GM21825 (cell line): ENCODE measurements at regions not wholly inside any gene's neighbourhood (a gene's known extent, or its start where the extent isn't known, plus 50 kb on each side); places are given as distances from the start of the nearest gene placed in this dataset.

ENCODE experiments used
- ATAC-seq: cut with Tn5 transposase; IDR thresholded peaks from one replicate; pipeline ENCODE4 v1.9.1; 2021; ENCODE audit warnings: mild to moderate bottlenecking, moderate library complexity; ENCODE audit not compliant: unreplicated experiment

DNA sequence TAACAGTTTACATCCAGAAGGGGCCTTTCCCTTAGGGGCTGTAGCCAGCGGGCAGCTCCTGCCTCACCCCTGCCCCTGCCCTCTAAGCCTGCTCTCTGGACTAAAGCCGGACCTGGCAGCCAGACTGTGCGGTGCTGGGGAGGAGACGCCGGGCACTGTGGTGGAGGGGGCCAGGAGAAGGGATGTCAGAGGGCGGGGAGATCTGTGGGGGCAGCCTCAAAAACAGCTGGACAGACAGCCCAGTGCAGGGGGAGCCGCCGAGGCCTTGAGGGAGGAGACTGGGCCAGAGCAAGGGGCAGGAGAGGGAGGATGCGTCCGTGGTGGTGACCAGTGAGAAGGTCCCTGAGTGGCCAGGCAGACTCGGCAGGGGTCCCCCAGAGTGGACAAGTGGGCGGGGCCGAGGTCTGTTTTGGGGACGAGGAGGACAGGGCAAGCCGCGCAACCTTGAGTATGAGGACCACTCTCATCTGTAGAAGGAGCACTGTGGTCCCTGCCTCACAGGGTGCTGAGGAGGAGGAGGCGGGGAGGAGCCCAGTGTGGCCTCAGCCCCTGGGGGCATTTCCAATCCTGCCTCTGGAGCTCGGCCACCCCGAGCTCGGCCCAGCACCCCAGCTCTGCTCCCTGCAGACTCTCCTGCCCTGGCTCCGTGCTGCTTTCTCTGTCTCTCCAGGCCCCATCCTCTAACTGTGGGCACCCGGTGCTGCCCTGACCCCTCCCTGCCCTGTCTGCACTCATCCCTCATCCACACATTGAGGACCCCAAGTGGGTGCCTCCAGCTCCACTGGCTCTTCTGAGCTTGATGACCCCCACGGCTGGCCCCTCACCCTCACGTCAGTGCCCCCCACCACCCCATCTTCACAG, 59.2 kb upstream of the NKX1-1 start:
- ATAC-seq: no peak

DNA sequence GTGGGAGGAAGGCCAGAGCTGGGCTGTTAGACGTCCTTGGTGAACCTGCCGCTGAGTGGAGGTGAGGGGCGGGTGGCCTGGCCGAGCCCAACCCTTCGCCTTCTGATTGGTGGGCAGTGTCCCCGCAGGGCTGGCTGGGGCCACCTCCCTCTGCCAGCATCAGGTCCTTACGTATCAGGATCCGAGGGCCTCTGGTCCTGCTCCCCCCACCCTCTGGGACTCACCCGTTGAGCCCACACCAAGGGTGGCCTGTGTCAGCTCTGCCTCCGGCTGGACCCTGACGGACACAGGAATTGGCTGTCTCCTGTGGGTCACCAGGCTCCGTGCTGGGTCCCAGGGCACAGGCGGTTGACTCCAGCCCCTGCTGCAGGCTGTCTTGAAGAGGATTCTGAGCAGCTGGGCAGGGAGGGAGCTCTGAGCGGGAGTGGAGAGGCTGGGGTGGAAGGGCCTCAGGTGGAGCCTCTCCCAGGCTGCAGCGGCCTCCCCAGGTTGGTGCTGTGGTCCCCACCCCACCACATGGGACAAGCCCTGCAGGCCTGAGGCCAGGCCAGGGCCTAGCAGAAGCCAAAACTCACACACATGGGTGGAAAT, 58.4 kb upstream of the NKX1-1 start:
- ATAC-seq: no peak

DNA sequence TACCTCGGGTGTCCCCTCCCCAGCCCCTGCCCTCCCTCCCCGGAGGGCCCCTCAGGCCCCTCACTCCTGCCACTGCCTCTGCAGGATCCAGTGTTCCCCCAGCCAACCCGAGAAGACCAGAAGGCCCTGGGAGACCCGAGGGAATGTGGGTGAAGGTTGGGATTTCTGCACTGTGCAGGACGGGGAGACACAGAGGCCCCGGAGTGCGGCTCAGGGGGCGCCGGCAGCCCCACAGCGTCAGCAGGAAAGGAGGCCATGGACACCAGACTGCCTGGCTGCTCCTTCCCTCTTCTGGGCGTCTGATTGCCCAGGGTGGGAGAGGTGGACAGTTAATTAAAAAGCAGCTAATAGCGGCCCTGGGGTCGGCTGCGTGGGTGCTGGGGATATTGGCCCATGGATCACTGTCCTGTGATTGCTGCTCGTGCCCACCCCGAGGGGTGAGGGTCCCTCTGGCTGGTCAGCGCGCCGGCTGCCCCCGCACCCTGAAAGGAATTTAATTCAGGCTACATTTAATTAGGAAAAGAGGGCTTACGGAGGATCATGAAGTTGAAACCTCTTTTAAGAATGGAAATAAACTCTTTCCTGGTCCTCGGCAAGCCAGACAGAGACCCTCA, 57.8 kb upstream of the NKX1-1 start:
- ATAC-seq: no peak

DNA sequence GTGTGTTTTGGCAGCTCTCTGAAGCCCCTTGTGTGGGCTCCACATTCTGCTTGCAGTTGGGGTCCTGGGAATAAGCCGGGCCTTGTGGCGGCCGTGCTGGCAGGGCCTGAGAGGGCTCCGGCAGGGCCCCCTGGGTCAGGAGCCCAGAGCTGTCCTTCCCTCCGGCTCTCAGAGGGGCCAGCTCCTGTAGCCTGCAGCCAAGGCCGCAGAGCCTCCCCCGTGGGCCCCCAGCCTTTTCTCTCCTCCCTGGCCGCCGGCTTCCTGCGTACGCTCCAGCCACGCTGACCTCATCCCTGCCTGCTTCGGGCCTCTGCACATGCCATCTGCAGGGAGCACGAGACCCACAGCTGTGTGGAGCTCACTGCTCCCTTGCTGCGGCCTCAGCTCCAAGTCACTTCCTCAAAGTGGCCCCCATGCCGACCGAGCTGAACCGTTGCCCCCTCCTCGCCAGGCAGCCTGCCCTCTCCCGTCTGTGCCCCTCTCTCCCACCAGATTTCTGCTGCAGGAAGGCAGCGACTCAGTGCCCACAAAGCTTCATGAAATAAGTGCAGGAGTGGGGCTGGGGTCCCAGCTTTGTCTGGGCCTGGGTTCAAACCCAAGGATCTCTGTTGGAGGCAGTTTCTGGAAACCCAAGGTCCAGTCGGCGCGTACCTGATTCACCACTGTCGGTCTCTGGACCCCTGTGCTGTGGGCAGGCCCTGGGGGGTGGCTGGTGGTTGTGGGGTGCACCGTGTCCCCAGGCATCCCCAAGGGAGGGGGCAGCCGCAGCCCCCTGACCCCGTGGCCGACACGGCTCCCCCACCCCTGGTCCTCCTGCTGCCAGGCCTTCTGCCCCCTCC, 57.1 kb upstream of the NKX1-1 start:
- no peak for ATAC-seq

DNA sequence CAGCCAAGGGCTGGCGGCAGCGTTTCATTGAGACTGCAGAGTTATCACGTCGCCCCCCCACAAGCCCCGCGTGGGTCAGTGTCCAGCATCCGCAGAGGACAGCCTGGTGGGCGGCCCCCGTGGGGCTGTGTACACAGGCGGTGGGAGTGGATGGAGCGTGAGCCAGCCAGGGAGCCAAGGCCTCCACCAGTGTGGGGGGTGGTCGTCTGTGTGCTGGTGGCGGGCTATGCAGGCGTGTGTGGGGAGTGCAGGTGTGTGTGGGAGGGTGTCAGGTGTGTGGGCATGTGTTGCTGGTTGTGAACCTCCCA, 56.5 kb upstream of the NKX1-1 start:
- ATAC-seq: no peak

DNA sequence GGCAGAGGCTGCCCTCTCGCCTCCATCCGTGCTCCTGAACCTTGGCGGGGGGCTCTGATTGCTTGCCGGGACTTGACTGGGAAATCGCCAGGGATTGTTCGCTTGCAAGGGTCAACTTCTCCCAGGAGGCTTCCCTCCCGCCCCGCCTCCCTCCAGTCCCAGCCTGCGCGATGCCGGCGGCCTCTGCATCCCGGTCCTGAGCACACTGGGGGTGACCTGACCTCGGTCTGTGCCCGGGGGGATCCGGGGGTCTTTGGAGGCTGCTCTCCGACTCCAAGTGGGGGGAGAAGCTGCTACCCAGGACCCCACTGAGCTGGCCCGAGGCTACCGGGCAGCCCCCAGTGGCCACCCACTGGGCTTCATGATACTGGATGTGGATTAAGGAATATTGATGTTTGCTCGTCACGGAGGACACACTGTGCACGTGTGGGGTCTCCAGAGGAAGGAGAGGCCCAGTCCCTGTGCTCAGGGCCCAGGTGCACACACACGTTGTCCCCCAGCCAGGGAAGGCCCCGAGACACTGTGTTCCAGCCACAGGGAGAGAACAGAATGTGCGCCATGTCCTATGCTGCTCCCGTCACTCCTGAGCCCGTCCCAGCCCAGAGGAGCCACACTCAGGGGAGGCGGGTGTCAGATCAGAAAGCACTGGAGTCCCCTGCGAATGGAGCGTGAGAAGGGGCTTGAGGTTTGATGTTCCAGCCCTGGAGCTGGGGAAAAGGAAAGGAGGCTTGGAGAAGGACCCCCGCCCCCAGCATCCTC, 55.9 kb upstream of the NKX1-1 start:
- ATAC-seq: no peak

DNA sequence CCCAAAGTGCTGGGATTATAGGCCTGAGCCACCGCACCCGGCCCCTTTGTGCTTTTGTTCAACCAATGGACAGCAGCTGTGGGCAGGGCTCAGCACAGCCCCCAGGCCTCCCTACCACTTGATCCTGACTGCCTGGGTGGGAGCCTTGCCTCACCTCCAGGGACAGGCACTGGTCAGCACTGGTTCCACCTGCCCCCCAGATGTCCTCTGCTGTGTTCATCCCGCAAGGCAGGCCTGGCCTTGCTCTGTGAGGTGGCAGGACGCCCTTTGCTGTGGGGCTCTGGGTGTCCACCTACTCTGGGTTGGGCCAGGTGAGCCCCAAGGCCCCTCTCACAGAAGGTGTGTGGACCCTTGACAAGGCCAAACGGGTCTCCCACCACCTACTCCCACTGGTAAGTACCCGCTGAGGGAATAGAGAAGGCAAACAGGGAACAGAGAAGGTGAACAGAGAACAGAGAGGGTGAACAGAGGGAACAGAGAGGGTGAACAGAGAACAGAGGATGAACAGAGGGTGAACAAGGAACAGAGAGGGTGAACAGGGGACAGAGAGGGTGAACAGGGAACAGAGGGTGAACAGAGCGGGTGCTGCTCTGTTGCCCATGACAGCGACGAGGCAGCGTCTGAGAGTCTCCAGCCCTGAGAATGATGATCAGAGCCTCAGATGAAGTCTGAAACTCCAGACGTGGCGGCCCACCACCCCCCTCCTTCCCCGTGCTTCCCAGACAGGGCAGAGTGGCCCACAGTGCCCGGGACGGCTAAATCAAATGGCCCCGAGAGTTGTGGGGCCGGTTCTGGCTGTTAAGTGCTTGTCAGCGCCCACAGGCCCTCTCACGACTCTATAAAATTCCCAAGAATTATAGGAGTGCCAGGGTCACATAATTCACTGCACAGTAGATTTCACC, 55.0 kb upstream of the NKX1-1 start:
- no peak for ATAC-seq

DNA sequence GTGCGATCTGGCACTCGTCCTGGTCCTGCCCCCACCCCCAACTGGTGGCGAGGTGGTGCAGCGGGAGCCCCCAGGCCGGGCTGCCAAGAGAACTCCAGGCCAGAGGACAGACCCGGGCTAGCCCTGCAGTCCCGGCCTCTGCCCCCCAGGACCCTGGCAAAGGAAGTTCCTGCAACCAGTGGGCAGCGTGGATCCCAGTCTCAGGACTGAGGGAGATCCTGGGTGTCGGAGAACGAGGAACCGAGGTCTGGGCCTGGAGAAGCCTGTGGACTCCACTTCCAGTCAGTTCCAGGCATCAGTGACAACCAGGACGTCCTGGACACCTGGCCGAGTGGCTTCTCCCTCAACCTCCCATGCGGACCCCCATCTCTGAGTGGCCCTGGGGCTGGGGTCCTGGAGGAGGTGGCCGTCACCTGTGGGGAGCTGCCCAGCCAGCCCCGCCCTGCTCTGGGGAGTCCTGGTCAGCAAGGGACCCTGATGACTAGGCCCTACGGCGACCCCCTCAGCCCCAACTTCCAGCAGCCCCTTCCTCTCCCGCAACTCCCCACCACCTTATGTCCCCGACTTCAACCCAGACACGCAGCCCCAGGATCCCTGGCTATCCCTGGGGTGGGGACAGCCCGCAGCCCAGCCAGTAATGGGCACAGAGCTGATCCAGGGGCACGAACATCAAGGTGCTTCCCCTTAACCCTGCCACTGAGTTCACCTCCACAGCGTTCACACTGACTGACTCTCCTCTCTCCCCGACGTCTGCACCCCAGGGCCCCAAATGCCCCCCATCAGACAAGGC, 53.7 kb upstream of the NKX1-1 start:
- ATAC-seq: no peak

DNA sequence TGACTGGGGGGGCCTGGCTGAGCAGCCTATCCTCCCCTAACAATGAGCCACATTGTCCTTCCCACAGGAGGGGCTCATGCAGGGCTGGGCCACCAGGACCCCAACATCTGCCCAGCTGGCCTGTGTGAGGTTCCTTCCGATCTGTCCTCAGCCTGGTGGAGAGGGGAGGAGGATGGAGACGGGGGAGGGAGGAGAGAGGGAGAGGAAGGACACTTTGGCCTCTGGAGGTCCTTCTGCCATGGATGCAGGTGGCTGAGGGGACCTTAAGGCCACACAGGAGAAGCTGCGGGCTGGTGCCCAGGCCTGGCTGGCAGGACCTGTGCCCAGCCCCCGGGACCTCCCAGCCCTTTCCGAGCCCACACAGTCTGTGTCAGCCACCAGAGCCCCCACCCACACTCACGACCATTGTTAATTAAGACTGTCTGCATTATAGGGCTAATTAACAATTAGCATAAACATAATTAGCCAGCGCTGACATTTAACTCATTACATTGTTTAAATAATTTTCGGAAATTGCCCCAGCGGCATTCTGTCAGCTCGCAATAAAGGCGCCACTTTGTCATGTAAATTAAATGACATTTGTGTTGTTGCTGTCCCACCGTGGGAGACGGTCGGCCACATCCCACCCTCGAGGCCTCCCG, 53.0 kb upstream of the NKX1-1 start:
- no peak for ATAC-seq

DNA sequence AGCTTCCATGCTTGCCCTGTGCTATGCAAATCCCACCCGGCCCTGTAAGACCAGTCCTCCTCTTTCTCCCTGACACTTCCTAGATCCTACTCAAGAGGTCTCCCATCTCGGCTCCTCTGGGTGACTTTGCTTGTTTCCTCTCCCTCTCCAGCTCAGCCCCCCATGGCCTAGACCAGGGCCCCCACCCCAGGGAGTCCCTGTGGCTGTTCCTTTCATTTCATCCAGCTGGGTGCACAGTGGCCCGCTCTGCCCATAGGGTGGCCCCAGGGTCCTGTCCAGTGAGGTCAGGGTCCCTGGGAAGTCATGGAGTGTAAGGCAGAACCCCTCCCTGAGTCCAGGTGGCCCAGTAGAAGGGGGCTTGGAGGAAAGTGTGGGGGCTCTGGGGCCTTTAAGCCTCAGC, 52.3 kb upstream of the NKX1-1 start:
- ATAC-seq: no peak
